NCI-H345 (cell line): ENCODE measurements at regions not wholly inside any gene's neighbourhood (a gene's known extent, or its start where the extent isn't known, plus 50 kb on each side); places are given as distances from the start of the nearest gene placed in this dataset.
"Not testable (repeated sequence)": the region's sequence is repeated elsewhere in the genome, so short reads cannot be mapped to it uniquely, and the experiment has no call there.

Source experiments
- DNase-seq: peaks from one replicate; lab custom pipeline; 2025; lab: John Stamatoyannopoulos, UW

- no peak for DNase-seq
Measured at GRCh38 chr11:105432241-105432995, 177.5 kb upstream of the GRIA4 start.

- DNase-seq = no peak
Measured at GRCh38 chr11:105429096-105429910, 180.6 kb upstream of the GRIA4 start.

GRCh38 chr11:105407101-105407500 lies 202.8 kb upstream of the GRIA4 start:
- DNase-seq = no peak

- DNase-seq = no peak
Measured at GRCh38 chr11:105401269-105401809, 208.5 kb upstream of the GRIA4 start.

GRCh38 chr11:105399511-105399910 lies 210.4 kb upstream of the GRIA4 start:
- no peak for DNase-seq

GRCh38 chr11:105398636-105399035 lies 211.2 kb upstream of the GRIA4 start:
- DNase-seq = no peak

- DNase-seq = no peak
Measured at GRCh38 chr11:105393326-105393725, 216.5 kb upstream of the GRIA4 start.

- no peak for DNase-seq
Measured at GRCh38 chr11:105392556-105392955, 217.3 kb upstream of the GRIA4 start.

GRCh38 chr11:105389952-105390351 lies 219.9 kb upstream of the GRIA4 start:
- no peak for DNase-seq

GRCh38 chr11:105388006-105388405 lies 221.9 kb upstream of the GRIA4 start:
- DNase-seq = no peak

GRCh38 chr11:105381941-105382340 lies 227.9 kb upstream of the GRIA4 start:
- DNase-seq = no peak

GRCh38 chr11:105377870-105378269 lies 232.0 kb upstream of the GRIA4 start:
- no peak for DNase-seq

- DNase-seq = no peak
Measured at GRCh38 chr11:105372206-105372605, 232.6 kb upstream of the CARD18 start.

- DNase-seq = no peak
Measured at GRCh38 chr11:105371311-105371710, 231.7 kb upstream of the CARD18 start.

- DNase-seq = no peak
Measured at GRCh38 chr11:105368711-105369110, 229.1 kb upstream of the CARD18 start.

- no peak for DNase-seq
Measured at GRCh38 chr11:105367129-105367528, 227.6 kb upstream of the CARD18 start.

- DNase-seq = no peak
Measured at GRCh38 chr11:105361651-105362050, 222.1 kb upstream of the CARD18 start.

GRCh38 chr11:105357764-105358163 lies 218.2 kb upstream of the CARD18 start:
- no peak for DNase-seq

GRCh38 chr11:105357146-105357545 lies 217.6 kb upstream of the CARD18 start:
- DNase-seq = no peak

GRCh38 chr11:105349867-105350266 lies 210.3 kb upstream of the CARD18 start:
- not testable (repeated sequence) for DNase-seq

GRCh38 chr11:105344938-105345337 lies 205.4 kb upstream of the CARD18 start:
- peak; percentile 18 for DNase-seq

GRCh38 chr11:105334025-105334714 lies 194.6 kb upstream of the CARD18 start:
- no peak for DNase-seq
